Stimulated activated CD4-positive, alpha-beta T cell treated with anti-CD3 and anti-CD28 coated beads, TNF-alpha, amount 100 ng/mL, for 4 hours (primary cell): ENCODE measurements at regions not wholly inside any gene's neighbourhood (a gene's known extent, or its start where the extent isn't known, plus 50 kb on each side); places are given as distances from the start of the nearest gene placed in this dataset.
"Not testable (repeated sequence)": the region's sequence is repeated elsewhere in the genome, so short reads cannot be mapped to it uniquely, and the experiment has no call there.

Experiments
- DNase-seq, 3 experiments: peaks; one replicate each; pipeline ENCODE4 v3.0.0-alpha.2; 2020; ENCODE audit warnings: low read depth in 3 of 3

DNA sequence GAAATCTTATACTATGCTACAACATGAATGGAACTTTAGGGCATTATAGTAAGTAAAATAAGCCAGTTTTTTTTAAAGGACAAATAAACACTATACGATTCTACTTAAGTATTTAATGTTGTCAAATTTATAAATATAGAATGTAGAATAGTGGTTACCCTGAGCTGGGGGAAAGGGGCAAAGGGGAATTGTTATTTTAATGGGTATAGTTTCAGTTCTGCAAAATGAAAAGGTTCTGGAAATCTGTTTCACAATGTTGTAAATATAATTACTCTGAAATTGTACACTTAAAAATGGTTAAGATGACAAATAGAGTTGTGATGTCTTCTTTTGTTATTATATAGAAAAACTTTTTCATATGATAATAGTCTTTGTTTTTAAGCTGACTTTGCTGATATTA is 366.3 kb downstream of the MRPL39 start:
- DNase-seq: no peak

DNA sequence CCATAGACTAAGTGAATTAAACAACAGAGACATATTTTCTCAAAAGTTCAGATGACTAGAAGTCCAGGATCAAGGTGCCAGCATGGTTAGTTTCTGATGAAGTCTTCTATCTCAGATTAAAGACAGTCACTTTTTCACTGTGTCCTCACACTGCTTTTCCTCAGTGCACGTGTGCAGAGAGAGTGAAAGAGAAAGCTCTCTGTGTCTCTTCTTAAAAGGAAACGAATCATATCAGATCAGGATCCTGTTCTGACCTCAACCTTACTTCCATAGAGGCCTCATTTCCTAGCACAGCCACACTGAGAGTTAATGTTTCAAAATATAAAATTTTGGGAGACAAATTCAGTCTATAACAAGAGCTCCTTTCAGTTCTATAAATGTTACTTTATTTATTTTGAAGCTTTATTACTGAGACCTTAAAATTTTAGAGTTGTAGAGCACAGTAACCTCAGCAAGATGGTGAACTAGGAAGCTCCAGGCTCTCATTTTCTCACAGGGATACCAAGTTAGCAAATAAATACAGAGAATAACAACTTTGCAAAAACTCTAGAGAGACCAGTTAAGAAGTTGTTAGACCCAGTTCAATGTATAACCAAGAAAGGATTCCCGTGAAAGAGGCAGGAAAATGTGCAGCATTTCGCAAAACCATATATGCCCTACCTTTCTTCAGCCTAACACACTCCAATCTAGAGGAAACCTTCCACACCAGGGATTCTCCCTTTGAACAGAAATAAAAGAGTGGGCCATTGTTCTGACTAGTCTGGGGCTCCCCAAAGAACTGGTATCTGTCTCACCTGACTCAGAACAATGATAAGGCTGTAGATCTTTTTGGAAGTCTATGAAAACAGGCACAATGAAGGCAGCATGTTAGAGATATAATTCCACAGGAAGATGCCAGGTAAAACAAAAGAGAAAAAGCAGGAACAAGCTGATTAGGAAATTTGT is 372.2 kb downstream of the MRPL39 start:
- no peak for DNase-seq

DNA sequence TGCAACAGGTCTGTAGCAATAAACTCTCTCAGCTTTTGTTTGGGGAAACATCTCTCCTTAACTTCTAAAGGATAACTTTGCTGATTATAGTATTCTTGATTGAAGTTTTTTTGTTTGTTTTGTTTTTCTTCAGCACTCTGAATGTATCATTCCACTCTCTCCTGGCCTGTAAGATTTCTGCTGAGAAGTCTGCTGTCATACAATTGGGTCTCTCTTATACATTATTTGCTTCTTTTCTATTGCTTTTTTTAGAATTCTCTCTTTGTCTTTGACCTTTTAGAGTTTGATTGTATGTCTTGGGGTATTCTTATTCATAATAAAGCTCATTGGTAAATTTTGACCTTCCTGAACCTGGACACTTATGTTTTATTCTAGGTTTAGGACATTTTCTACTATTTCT is 386.3 kb downstream of the MRPL39 start:
- DNase-seq: no peak

DNA sequence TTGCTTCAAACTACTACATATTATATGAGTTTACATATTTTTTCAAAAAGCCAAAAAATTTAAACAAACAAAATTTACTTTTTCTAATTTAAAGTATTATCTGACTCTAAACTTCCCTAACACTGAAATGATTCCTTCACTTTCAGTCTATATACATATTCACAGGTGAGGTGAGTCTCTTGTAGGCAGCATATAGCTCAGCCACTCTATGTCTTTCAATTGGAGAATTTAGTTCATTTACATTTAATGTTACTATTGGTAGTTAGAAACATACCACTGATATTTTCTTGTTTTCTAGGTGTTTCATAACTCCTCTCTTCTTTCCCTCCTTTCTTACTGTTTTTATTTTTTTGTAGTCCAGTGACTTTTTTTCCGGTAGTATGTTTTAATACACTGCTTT is 387.1 kb downstream of the MRPL39 start:
- no peak for DNase-seq

DNA sequence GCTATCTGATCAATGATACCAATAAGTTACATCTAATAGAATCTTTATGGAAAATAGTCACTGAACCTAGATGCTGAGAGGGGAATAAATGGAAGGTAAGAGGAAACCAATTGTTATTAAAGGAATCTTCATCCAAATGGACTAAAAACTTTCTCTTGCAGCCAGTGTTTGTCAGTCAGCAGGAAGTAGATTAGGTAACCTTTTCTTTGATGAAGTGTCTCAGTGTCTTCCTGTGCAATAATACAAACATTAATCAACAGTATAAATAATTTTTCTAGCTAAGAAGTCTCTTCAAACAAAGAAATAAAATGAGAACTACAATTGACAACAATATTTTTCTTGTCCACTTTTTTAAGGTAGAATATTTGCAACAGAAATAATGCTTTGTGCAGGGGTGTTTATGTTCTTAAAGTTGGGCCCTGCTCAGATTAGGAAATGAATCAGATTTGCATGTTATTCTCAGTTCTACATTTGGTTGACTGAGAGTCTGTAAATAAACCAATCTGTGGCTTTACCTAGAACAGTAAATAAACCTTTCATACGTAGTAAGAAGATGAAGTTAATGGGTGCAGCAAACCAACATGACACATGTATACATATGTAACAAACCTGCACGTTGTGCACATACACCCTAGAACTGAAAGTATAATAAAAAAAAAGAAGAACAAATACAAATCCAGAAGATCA is 391.4 kb downstream of the MRPL39 start:
- DNase-seq: no peak

GRCh38 chr21:25214676-25215075 is 392.6 kb downstream of the MRPL39 start:
- no peak for DNase-seq

GRCh38 chr21:25199944-25200343 is 407.3 kb downstream of the MRPL39 start:
- no peak for DNase-seq

DNA sequence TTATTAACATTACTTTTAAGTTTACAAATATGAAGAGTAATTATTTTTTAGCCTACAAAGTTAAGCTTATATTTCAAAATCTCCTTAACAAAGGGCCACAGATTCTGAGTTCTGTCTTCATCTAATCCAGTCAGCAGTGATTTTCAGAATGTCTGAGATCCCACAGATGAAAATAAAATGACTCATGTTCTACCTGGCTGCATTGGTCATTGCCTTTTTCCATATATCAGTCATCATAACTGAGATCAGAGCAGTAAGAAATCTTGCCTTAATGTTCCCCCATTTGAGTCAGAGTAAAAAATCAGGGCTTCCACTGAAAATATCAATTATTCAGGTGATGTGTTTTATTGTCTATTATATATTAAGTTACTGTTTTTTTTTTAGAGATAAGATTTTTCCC is 416.1 kb downstream of the MRPL39 start:
- no peak for DNase-seq

GRCh38 chr21:25189497-25189896 is 417.8 kb downstream of the MRPL39 start:
- DNase-seq: no peak

GRCh38 chr21:25188677-25189079 is 418.6 kb downstream of the MRPL39 start:
- DNase-seq: no peak

- DNase-seq: no peak
Observed at GRCh38 chr21:25186273-25186672, 421.0 kb downstream of the MRPL39 start.

DNA sequence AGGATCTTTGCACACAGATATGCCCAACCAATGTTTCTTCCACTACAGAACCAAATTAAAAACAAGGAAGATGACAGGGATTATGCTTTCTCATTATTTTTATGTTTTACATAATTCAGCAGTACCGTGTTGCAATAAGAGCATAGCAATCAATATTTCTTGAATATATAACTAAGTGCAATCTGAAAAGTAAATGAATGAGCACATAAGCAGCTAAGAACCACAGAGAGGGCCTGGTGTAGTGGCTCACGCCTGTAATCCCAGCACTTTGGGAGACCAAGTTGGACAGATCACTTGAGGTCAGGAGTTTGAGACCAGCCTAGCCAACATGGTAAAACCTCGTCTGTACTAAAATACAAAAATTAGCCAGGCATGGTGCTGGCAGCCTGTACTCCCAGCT is 423.7 kb downstream of the MRPL39 start:
- no peak for DNase-seq

DNA sequence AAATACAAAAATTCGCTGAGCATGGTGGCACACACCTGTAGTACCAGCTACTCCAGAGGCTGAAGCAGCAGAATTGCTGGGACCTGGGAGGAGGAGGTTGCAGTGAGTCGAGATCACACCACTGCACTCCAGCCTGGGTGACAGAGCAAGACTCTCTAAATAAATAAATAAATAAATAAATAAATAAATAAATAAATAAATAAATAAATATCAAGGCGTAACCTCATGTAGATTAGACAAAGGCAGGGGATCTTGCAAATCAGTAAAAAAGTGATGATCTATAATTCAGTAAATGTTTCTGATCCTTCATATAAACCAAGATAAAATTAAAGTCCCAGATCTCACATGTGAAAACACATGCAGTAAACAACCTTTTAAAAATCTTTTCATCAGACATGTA is 425.6 kb downstream of the MRPL39 start:
- DNase-seq: not testable (repeated sequence)

DNA sequence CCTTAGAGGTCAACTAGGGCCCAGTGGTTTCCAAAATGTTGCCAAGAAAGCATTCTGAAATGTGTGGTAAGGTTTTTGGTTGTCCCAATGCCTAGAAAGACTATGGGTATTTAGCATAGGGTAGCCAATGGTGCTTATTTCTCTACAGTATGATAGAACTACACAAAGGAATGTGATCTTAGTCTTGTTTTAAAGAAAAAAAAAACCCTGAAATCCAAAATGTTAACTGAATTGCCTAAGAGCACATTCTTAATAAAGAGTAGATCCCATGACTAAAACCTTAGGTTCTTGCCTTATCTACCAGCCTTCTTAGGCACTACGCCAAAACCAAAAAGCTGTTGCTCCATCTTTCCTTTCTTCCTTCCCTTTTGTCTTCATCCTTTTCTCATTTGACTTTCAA is 428.2 kb downstream of the MRPL39 start:
- DNase-seq: no peak

- no peak for DNase-seq
Observed at GRCh38 chr21:25176637-25177412, 430.5 kb downstream of the MRPL39 start.

GRCh38 chr21:25175938-25176337 is 431.3 kb downstream of the MRPL39 start:
- no peak for DNase-seq

- no peak for DNase-seq
Observed at GRCh38 chr21:25171438-25171837, 435.8 kb downstream of the MRPL39 start.

- DNase-seq: no peak
Observed at GRCh38 chr21:25170681-25171080, 436.6 kb downstream of the MRPL39 start.

- DNase-seq: no peak
Observed at GRCh38 chr21:25169370-25169769, 437.9 kb downstream of the MRPL39 start.

DNA sequence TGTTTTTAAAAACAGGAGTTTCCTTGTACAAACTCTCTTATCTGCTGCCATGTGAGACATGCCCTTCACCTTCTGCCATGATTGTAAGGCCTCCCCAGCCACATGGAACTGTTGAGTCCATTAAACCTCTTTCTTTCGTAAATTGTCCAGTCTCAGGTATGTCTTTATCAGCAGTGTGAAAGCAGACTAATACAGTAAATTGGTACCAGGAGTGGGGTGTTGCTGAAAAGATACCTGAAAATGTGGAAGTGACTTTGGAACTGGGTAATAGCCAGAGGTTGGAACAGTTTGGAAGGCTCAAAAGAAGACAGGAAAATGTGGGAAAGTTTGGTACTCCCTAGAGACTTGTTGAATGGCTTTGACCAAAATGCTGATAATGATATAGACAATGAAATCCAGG is 440.4 kb downstream of the MRPL39 start:
- DNase-seq: not testable (repeated sequence)

DNA sequence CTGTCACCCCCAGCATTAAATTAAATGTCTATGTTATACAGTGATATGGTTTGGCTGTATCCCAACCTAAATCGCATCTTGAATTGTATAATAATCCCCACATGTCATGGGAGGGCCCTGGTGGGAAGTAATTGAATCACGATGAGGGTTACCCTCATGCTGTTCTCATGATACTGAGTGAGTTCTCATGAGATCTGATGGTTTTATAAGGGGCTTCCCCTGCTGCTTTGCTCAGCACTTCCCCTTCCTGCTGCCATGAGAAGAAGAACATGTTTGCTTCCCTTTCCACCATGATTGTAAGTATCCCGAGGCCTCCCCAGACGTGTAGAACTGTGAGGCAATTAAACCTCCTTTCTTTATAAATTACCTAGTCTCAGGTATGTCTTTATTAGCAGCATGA is 445.7 kb downstream of the MRPL39 start:
- no peak for DNase-seq

DNA sequence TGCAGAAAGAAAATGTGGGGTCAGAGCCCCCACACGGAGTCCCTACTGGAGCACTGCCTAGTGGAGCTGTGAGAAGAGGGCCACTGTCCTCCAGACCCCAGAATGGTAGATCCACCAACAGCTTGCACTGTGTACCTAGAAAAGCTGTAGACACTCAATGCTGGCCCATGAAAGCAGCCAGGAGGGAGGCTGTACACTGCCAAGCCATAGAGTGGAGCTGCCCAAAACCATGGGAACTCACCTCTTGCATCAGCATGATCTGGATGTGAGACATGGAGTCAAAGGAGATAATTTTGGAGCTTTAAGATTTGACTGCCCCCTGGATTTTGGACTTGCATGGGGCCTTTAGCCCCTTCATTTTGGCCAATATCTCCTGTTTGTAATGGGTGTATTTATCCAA is 452.3 kb downstream of the MRPL39 start:
- DNase-seq: not testable (repeated sequence)
